ENCODE measurements at regions not wholly inside any gene's neighbourhood (a gene's known extent, or its start where the extent isn't known, plus 50 kb on each side); places are given as distances from the start of the nearest gene placed in this dataset.

DNA sequence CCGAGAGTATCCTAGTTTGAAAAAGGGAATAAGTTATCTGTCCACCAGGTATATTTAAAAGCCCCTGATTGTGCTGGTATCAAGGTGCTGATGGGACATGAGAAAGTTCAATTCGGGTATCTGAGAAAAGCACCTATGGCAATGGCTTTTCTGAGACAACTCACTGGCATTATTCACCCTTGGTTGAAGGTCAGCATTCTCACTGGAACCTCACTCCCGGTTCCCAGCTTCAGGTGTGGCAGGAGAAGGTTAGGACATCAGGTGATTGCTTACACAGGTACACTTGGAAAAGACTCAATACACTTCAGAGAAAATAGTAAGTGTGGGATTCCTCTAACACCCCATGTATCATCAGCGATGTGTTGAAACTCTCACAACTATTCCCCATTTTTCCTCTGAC is 643.1 kb downstream of the INHBA start (continued):
- TF ChIP-seq MYC (IDR thresholded peaks at IDR 0.05; ENCODE audit: insufficient read depth, insufficient read length, insufficient replicate concordance, low read length, severe bottlenecking) (no peak), SREBF1 (IDR thresholded peaks at IDR 0.05; ENCODE audit: low read length) (no peak)
- TF ChIP-seq, protein P1, sequence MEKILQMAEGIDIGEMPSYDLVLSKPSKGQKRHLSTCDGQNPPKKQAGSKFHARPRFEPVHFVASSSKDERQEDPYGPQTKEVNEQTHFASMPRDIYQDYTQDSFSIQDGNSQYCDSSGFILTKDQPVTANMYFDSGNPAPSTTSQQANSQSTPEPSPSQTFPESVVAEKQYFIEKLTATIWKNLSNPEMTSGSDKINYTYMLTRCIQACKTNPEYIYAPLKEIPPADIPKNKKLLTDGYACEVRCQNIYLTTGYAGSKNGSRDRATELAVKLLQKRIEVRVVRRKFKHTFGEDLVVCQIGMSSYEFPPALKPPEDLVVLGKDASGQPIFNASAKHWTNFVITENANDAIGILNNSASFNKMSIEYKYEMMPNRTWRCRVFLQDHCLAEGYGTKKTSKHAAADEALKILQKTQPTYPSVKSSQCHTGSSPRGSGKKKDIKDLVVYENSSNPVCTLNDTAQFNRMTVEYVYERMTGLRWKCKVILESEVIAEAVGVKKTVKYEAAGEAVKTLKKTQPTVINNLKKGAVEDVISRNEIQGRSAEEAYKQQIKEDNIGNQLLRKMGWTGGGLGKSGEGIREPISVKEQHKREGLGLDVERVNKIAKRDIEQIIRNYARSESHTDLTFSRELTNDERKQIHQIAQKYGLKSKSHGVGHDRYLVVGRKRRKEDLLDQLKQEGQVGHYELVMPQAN (conservative IDR thresholded peaks at IDR 0.05): no peak

DNA sequence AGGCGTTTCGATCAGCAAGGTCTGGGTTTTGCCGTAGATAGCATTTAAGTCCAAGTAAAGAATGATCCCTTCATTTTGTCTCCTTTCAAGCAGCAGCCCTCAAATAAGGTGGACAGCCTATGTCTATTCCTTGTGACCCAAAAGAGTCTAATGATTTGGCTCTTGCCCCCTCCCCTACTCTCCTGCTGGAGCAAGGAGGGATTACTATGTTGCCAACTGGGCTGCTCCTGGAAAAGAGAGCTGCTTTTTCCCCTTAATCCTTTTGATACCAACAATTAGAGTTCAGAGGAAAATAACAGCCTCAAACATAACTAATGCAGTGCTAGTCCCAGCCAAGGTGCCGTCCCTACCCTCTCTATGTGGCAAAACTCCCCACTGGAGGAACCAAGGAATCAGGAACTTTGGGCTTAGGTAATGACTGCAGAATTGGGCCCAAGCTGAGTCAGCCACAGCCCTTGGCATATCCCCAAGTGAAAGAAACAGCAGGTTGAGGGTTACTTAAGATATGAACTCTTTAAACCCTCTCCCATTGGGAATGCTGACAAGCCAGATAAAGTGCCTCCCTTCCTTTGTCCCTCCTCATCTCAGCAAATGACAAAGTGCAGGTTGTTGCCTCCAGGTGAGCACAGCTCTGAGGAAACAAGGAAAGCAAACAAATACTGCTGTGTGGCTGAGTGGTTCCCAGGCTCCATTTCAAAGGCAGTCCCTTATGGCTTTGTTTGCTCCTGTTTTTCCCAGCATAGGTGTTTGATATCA is 643.7 kb downstream of the INHBA start:
- Histone ChIP-seq H3K4me2 (ENCODE audit: control insufficient read depth, insufficient read depth) (no peak overlapping the region), H4K20me1 (ENCODE audit: control insufficient read depth, insufficient read depth) (no peaks in the 10 kb centered on the region), H3K4me1 (ENCODE audit: control insufficient read depth, insufficient read depth, low read length) (no peaks in the 10 kb centered on the region), H3K27ac (ENCODE audit: control insufficient read depth, insufficient read depth) (no peak overlapping the region), H3K4me3 (no peak overlapping the region), H2AFZ (ENCODE audit: control insufficient read depth, low read depth, low read length) (no peak overlapping the region), H3K9me3 (replicated peaks; ENCODE audit: control insufficient read depth, insufficient read depth, low read length) (no peaks in the 10 kb centered on the region; the same call in 2 of the 3 replicates), H3K27me3 (replicated peaks in 1 of 2; ENCODE audit: control insufficient read depth in 2 of 2, insufficient read depth in 2 of 2, low read length in 1 of 2) (no peaks in the 10 kb centered on the region), H3K36me3 (ENCODE audit: control insufficient read depth in 2 of 2, insufficient read depth in 2 of 2, low read length in 1 of 2) (no peaks in the 10 kb centered on the region), H3K9ac (ENCODE audit: control insufficient read depth, insufficient read depth, low read length) (no peak overlapping the region), H3K79me2 (ENCODE audit: control insufficient read depth, insufficient read depth, low read length) (no peaks in the 10 kb centered on the region)
- ATAC-seq (no peak), FAIRE-seq (no peak), DNase-seq (ENCODE audit: low read depth, low spot score) (no peak)
- intact Hi-C loops (cut with micrococcal nuclease; ENCODE audit: unreplicated experiment): no loop called here
- ChIA-PET SMC1A (ENCODE audit: uncharacterized antibody, unreplicated experiment) (no interaction called here), CTCF (no interaction called here), RAD21 (ENCODE audit: unreplicated experiment) (no interaction called here), POLR2A (no interaction called here)
- WGBS (ENCODE audit: insufficient coverage, insufficient replicate concordance, low lambda C conversion rate, missing lambda C conversion rate): 67% methylated on average over 4 of the region's 4 CpGs
- no TSS peak for BruUV-seq (replicated peaks)
- TF ChIP-seq YY1 (IDR thresholded peaks at IDR 0.05; ENCODE audit: low read depth, low read length) (no peak), ZZZ3 (IDR thresholded peaks at IDR 0.05; ENCODE audit: control insufficient read depth, insufficient read length, low read depth) (no peak), YBX1 (IDR thresholded peaks at IDR 0.05) (no peak), NFXL1 (IDR thresholded peaks at IDR 0.05; ENCODE audit: borderline replicate concordance) (no peak), ZSCAN29 (IDR thresholded peaks at IDR 0.05) (no peak), FOXK2 (IDR thresholded peaks at IDR 0.05) (no peak), SMAD1 (IDR thresholded peaks at IDR 0.05; ENCODE audit: low read depth, partially characterized antibody) (no peak), RAD51 (IDR thresholded peaks at IDR 0.05) (no peak), IKZF2 (IDR thresholded peaks at IDR 0.05) (no peak), CBX3 (IDR thresholded peaks at IDR 0.05; ENCODE audit: borderline replicate concordance, low read depth) (no peak), RELA (IDR thresholded peaks at IDR 0.05; ENCODE audit: borderline replicate concordance, partially characterized antibody) (no peak), MEF2B (IDR thresholded peaks at IDR 0.05; ENCODE audit: partially characterized antibody, poor library complexity, severe bottlenecking) (no peak), CHD1 (IDR thresholded peaks at IDR 0.05; ENCODE audit: low read depth, low read length) (no peak)
- TF ChIP-seq, protein P2, sequence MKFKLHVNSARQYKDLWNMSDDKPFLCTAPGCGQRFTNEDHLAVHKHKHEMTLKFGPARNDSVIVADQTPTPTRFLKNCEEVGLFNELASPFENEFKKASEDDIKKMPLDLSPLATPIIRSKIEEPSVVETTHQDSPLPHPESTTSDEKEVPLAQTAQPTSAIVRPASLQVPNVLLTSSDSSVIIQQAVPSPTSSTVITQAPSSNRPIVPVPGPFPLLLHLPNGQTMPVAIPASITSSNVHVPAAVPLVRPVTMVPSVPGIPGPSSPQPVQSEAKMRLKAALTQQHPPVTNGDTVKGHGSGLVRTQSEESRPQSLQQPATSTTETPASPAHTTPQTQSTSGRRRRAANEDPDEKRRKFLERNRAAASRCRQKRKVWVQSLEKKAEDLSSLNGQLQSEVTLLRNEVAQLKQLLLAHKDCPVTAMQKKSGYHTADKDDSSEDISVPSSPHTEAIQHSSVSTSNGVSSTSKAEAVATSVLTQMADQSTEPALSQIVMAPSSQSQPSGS (IDR thresholded peaks at IDR 0.05; ENCODE audit: low read length): no peak
- in situ Hi-C loops (cut with MboI): no loop called here

All from GM12878 (cell line).